Coronary artery (tissue), 2 donors: ENCODE measurements at regions not wholly inside any gene's neighbourhood (a gene's known extent, or its start where the extent isn't known, plus 50 kb on each side); places are given as distances from the start of the nearest gene placed in this dataset.

Source experiments
- DNase-seq: peaks from one replicate; pipeline ENCODE4 v3.0.0-alpha.2; 2017; ENCODE audit warnings: low spot score
- H3K27ac ChIP-seq, 2 donors: fragments of 200-600 bp; sonication (generic); one replicate each; pipeline ENCODE4 v1.5.1; 2016 to 2019
- H3K4me3 ChIP-seq: fragments of 200-600 bp; sonication (generic); 2 replicates; pipeline ENCODE4 v1.5.1; 2016; ENCODE audit warnings: mild to moderate bottlenecking, moderate library complexity
- TF ChIP-seq, protein P1 (sequence below): fragments of 200-600 bp; sonication (generic); IDR thresholded peaks from one replicate; pipeline ENCODE4 v1.5.1; 2019; ENCODE audit warnings: antibody characterized with exemption

DNA sequence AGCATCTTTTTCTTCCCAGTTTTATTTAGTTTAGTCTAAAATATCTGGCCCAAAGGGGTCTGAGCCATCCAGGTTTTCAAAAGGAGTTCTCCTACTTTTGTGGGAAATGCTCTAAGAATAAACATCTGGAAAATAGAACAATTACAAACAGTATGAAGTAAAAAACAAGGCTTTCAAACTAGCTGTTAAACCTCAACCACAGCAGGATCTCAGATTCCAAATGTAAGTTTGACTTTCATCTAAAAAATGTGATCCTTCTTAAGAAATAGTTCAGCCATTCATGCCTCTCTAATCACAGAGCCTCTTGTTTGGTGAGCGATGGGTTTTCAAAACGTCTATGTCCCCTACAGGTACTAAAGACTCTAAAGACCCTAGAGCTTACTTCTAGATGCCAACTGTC is 413.5 kb downstream of the DUSP10 start:
- H3K4me3 ChIP-seq, result no peak overlapping the region
- TF ChIP-seq, protein P1, sequence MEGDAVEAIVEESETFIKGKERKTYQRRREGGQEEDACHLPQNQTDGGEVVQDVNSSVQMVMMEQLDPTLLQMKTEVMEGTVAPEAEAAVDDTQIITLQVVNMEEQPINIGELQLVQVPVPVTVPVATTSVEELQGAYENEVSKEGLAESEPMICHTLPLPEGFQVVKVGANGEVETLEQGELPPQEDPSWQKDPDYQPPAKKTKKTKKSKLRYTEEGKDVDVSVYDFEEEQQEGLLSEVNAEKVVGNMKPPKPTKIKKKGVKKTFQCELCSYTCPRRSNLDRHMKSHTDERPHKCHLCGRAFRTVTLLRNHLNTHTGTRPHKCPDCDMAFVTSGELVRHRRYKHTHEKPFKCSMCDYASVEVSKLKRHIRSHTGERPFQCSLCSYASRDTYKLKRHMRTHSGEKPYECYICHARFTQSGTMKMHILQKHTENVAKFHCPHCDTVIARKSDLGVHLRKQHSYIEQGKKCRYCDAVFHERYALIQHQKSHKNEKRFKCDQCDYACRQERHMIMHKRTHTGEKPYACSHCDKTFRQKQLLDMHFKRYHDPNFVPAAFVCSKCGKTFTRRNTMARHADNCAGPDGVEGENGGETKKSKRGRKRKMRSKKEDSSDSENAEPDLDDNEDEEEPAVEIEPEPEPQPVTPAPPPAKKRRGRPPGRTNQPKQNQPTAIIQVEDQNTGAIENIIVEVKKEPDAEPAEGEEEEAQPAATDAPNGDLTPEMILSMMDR, result no peak
- no peak for DNase-seq
- no peak overlapping the region for H3K27ac ChIP-seq

DNA sequence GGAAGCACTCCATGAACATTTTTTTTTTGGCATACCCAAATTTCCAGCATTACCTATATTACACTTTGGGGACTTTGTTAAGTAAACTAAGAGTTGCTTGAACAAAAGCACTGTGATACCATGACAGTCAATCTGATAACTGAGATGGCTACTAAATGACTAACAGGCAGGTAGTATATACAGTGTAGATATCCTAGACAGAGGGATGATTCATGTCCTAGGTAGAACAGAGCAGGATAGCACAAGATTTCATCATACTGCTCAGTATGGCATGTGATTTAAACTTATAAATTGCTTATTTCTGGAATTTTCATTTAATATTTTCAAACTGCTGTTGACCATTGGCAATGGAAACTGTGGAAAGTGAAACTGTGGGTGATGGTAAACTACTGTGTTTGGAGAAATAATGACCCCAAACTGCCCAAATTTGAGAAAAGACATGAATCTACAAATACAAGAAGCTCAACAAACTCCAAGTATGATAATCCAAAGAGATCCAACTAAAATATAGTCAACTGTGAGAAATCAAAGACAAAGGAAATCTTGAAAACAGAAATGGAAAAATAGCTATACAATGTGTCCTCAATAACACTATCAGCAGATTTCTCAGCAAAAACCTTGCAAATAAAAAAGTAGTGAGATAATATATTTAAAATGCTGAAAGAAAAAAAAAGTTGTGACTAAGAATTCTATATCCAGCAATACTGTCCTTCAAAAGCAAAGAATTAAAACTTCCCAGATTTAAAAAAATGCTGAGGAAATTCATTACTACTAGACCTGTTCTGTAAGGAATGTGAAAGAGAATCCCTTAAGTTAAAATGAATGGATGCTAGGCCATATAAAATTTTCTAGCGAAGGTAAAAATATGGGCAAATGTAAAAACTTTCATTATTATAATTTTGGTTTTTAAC is 410.4 kb downstream of the DUSP10 start:
- no peak for DNase-seq
- Histone ChIP-seq H3K4me3 (no peak overlapping the region), H3K27ac (no peak overlapping the region)
- TF ChIP-seq, protein P1, result no peak

DNA sequence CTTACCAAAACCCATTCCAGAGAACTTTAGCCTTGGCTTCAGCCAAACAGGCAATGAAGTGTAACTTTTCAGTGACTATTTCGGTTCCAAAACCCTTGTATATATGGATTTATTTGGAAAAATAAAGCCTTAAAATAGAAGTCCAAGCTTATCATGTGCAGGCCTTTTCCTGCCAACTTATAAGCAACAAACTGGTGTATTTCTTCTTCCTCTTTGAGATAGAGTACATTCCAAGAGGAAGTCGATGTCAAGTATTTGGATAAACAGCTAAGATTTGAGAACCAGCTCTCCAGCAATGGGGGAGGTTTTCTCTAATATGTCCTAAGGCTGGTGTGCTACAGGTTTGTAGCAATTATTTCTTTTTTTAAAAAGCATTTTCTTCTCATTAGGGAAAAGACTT is 407.8 kb downstream of the DUSP10 start:
- no peak for DNase-seq
- TF ChIP-seq, protein P1, result no peak
- Histone ChIP-seq H3K27ac (peak overlapping the region; percentile 50 to 76), H3K4me3 (peak overlapping the region; percentile 9)

DNA sequence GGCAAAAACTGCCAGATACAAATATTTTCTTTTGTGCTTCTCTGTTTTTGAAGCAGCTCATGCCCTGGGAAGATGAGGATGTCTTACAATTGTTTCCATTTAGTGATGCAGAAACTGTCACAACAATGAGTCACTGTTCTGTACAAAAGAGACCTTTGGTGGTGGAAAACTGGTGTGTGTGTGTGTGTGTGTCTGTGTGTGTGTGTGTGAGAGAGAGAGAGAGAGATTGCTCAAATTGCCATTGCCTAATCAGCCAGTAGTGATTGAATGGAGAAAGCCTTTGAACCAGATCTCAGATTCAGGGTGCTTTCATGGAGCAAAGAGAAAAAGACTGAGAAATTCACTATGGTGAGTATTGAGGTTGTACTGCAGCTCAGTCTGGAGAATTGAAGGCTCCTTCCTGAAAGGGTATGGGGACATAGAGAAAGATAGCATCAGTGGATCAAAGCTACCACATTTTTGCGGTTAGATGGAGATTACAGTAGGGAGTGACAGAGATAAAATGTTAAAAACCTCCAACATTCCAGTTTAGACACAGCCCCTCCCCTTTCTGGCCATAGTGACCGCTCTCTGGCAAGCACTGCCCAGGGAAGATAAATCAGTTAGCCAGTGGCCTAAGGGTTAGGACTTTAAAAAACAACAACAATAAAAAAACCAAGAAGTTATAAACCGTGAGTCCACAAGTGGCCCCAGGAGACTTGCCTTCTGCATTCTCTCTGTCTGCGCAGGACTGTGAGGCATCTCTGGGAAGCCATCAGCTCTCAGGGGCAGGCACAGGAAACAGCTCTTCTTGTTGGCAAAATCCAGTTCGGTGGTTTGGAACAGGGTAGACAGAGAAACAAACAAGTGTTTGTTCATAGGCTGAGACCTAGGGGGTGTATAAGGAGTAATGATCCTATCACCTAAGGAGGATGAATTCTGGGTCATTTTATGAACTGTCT is 406.5 kb downstream of the DUSP10 start:
- DNase-seq, result peak; percentile 74
- peak overlapping the region; percentile 72 to 76 for H3K27ac ChIP-seq
- TF ChIP-seq, protein P1, result no peak
- peak overlapping the region; percentile 33 for H3K4me3 ChIP-seq

DNA sequence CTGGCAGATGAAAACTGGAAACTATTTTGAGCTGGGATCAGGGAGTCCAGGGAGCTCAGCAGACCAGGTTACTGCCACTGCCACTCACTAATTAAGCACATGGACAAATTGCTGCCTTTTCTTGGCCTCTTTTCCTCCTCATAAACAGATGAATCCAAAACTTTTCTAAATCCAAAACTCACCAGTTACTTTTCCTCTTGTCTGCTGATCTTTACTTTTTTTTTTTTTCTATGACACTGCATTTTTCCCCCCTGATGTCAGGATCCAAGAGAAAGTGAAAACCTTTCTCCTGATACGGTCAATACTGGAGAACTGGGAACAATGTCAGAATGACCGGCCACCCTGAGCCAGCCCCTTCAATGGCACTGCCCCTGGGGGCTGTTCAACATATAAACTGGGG is 405.8 kb downstream of the DUSP10 start:
- TF ChIP-seq, protein P1, result no peak
- Histone ChIP-seq H3K4me3 (peak overlapping the region; percentile 33), H3K27ac (peak overlapping the region; percentile 72 to 76)
- no peak for DNase-seq

DNA sequence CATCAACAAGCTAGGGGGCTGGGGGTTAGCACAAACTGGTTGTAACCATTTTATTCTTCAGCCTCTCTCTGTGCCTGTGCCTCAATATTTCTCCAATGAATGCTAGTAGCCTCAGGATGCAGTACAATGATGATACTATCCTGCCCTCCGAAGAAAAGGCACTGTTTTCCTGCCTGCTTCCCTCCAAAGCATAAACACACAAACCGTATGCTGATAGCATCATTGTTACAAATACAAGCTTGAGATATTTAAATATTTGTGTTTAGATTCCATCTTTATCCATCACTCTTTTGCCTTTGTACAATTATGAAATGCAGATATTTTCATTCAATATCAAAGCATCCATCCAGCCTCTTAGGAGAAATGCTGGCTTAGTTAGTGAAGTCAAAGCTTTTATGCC is 404.8 kb downstream of the DUSP10 start:
- no peak overlapping the region for H3K4me3 ChIP-seq
- H3K27ac ChIP-seq, result peak overlapping the region in 1 of 2 donors; percentile 3
- TF ChIP-seq, protein P1, result no peak
- no peak for DNase-seq
